Limb (tissue), 2 donors: ENCODE measurements at regions not wholly inside any gene's neighbourhood (a gene's known extent, or its start where the extent isn't known, plus 50 kb on each side); places are given as distances from the start of the nearest gene placed in this dataset.
A peak's percentile ranks its signal among the peaks of the same experiment; 100 is the strongest.
"Not testable (repeated sequence)": the region's sequence is repeated elsewhere in the genome, so short reads cannot be mapped to it uniquely, and the experiment has no call there.

ENCODE experiments used
- DNase-seq, 2 donors: peaks; one replicate each; pipeline ENCODE4 v3.0.0-alpha.2; 2016; ENCODE audit errors: extremely low spot score in 2 of 2

DNA sequence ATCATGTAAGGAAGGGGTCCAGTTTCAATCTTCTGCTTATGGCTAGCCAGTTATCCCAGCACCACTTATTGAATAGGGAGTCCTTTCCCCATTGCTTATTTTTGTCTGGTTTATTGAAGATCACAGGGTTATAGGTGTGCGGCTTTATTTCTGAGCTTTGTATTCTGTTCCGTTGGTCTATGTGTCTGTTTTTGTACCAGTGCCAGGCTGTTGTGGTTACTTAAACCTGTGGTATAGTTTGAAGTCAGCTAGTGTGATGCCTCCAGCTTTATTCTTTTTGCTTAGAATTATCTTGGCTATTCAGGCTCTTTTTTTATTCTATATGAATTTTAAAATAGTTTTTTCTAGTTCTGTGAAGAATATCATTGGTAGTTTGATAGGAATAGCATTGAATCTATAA is 234.6 kb upstream of the CASK start:
- not testable (repeated sequence) for DNase-seq

DNA sequence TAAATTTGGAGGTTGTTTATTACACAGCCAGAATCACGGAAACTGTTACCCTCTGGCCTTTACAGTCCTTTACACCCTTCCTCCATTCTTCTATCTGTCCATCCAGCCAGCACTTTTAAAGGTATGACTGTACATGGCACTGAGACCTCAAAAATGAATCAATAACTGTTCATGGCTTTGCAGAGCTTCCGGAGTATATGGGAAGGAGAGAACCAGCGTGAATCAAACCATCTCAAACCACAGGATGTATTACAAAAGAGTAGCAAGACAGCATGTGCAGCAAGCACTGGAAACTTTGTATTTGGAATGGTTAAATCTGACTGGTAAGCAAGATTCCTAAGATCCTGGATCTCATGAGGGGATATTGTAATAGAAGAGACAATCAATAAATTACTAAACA is 228.5 kb upstream of the CASK start:
- no peak for DNase-seq

DNA sequence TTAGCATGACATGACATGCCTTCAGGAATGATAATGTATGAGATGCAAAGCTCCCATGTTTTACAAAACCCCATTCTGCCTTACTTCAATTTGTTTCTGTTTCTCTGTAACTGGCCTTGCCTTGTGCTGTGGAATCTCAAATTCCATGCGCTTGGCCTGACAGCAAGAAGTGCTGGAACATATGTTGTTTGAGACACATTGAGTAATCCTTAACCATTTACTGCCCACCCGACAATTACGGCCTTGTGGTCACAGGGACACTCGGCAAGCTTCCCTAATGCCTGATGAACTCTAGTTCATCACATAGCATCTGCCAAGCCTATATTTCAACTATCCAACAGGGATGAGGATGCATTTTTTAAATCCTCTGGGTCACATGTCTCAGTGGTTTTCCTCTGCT is 226.4 kb upstream of the CASK start:
- peak in 1 of 2 donors; percentile 42 for DNase-seq

DNA sequence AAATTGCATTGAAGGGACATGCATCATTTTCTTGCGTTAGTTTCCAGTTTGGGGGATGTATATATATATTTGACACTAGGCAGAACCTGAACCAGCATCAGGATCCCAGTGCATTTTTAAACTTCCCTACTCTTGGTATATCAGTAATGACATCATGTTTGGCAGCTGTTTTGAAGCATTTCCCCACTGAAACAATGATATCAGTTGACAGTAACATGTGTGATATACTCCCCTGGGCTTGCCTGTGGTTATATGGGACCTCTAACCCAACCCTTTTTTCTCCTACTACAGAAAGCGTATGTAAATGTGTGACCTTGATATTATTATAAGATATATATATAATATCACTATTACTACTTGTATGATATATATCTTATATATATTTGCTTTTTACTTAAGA is 225.9 kb upstream of the CASK start:
- DNase-seq, result no peak

DNA sequence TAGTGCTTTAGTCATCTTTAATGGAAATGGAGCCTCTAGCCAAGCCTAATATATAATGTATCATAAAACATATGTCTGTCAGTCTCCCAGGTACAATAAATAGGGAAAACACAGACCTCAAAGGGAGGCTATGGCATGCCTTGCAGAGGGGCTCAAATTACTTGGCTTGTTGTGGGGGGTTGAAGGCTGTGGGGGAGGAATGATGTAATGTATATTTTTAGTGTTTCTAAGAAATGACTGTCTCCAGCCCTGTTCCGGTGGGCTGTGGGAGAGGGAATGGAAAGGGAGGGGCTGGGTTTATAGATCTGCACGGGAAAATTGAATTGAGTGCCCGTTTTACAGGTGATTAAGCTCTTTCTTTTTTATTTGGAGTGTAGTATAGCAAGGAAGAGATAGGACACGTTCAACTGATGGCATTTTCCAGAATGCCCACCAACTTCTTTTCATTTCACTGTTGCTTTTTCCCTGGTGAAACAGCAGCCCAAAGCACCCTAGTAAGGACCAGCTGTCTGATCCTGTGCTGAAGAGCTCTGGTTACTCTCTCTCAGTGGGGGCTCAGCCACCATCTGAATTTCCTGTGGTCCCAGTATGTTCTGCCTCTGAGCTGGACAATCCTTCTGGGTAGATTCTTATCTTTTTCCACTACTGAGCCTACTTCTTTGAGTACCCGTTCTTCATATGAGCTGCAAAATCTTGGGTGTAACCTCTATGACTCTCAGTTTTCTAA is 220.7 kb upstream of the CASK start:
- peak; percentile 48 to 50 for DNase-seq

DNA sequence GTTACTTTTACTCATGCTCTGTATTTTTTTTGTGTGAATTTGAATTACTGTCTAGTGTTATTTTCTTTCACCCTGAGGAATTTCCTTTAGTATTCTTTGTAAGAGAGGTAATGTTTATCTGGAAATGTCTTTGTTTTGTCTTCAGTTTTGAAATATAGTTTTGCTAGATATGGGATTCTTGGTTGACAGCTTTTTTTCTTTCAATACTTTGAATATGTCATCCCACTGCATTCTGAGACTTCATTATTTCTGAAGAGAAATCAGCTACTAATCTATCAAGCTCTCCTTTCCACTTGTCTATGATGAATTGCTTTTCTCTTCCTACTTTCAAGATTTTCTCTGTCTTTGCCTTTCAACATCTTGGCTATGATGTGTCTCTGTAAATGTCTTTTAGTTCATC is 217.0 kb upstream of the CASK start:
- no peak for DNase-seq

DNA sequence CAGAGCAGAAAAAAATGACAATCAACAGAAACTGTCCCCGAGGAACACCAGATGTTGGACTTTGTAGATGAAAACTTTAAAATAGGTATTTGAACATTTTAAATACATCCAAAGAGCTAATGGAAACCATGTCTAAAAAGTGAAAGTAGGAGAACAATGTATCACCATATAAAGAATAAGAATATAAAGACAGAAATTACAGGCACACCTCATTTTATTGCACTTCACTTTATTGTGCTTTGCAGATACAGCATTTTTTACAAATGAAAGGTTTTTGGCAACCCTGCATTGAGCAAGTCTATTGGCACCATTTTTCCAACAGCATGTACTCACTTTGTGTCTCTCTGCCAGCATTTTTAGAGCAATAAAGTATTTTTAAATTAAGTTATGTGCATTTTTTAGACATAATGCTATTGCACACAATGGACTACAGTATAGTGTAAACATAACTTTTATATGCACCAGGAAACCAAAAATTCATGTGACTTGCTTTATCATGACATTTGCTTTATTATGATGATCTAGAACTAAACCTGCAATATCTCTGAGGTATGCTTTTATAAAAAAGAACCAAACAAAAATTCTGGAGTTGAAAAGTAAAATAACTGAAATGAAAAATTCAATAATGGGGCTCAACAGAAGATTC is 212.4 kb upstream of the CASK start:
- DNase-seq, result no peak

DNA sequence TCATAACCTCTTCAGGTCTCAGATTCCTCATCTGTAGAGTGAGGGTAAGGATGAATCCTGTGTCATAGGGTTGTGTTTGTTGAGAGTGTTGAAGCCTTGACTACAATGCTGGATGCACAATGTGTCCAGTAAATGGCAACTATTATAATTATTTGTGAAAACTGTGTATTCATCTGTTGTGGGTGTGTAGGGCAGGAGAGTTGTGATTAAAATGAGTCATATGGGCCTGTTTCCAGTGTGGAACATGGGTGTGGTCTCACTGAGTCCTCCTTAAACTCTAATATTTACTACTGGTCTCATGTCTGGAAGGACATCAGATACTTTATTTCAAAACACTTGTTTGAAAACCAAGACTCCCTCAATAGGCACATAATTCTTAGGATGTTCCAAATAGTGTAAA is 208.5 kb upstream of the CASK start:
- DNase-seq, result no peak

DNA sequence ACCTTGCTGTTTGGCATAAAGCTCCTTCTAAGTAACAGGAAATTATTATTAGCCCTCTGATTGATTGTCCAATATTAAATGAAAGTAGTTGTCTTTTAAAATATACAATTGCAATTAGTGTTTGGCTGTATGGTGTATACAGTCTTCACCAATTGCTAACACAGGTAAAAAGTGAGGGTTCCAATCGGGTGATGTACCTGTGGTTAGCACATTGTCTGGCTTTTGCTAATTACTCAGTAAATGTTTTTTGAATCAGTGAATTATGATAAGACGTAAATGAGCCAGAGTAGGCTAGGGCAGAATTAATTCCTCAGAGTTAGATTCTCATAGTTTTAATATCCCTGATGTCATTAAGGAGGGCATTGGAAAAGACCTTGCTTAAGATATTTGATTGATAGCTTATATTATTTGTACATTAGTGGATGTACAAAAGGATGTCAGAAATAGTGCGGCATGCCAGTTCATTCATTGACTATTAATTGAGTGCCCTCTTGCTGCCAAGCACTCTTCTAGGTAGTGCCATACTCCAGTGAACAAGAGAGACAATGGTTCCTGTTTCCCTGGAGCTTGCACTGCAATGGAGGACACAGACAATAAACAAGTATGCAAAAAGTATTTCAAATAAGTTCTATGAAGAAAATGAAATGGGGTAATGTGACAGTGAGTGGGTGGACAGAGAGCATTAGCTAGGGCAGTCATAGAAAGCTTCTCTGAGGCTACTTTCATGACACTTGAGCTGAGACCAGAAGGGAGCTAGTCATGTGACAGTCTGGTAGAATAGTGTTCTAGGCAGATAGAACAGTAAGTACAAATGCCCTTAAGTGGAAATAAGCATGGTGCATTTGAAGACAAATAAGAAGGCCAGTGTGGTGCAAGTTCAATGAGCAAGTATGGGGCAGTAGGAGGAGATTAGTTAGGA is 205.9 kb upstream of the CASK start:
- no peak for DNase-seq

DNA sequence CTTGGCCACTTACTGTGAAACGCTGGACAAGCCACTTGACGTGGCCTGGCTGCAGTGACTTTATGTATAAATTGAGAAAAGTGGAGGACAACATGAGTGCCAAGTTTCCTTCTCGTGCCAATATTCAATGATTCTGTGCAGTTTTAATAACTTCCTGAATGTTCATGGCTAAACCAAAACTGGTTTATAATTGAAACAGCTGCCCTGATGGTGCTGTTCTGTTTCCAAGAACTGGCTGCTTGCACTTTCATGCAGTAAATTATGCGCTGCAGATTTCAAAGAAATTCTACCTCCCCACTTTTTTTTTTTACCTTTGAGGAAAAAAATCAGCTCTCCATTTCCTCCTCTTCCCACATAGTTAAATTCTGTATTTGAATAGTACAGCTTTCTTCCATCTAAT is 205.2 kb upstream of the CASK start:
- DNase-seq, result no peak

DNA sequence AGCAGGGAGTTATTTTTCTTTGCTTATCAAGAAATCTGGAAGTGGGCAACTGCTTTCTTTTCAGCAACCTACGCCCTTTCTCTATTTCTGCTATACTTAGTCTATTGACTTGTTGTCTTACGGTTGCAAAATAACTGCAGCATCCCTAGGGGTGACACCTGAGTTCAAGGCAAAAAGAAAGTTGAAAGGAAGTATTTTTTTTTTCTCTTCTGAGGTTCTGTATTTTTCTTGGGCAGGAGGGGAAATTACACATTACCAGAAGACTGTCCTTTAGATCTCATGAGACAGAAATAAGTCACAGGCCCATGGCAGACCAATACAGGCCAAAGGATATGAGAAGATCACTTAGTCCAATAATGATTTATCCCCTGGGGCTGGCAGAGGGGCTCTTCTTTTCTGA is 204.7 kb upstream of the CASK start:
- no peak for DNase-seq

DNA sequence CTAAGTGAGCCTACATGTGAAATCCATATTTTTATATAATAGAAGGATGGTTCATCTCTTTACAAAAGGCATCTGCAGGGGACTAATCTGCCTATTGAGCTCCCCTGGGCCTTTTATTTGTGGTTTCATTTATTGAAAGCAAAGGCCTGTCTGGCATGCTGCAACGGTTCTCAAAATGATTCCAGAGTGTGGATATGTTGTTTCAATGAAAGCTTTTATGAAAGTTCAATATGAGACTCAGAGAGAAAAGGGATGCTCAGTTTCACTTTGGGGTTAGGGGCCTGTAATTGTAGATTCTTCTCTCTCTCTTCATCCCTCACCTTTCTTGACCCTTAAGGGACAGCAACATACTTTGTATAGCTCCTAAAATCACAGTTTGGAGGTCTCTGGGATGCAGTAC is 204.2 kb upstream of the CASK start:
- no peak for DNase-seq

DNA sequence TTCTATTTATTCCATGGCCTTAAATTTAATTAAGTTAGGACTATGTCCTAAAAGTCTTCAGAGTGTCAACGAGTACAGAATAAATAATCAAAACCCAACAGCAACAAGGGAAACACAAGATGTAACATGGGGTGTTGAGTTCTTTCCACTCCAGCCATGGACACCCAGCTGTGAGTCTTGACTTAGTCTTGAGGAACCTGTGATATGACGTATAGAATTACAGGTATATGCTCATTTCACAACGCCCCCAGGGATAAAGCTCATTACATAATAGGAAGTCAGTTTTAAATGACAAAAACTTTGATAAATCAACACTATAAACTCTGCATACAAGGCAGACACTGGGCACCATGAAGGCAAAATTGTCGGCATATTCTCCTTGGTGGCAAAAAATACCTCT is 200.0 kb upstream of the CASK start:
- no peak for DNase-seq

DNA sequence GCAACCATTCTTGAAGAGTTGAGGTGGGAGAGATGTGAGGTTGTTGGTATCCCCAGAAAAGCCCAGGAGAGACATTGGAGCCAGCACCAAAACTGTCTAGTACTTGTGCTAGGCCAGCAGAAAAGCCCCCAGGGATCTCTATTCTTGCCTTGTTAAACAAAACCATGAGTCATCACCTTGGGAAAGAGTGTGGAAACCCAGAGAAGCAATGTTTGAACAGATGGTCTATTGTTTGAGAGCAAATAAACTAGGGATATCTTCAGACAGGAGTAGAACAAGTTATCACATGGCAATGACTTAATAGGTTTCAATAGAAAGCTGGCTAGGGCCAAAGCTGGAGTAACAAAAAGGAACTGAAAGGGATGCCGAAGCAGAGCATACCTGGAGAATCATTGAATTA is 195.7 kb upstream of the CASK start:
- no peak for DNase-seq

DNA sequence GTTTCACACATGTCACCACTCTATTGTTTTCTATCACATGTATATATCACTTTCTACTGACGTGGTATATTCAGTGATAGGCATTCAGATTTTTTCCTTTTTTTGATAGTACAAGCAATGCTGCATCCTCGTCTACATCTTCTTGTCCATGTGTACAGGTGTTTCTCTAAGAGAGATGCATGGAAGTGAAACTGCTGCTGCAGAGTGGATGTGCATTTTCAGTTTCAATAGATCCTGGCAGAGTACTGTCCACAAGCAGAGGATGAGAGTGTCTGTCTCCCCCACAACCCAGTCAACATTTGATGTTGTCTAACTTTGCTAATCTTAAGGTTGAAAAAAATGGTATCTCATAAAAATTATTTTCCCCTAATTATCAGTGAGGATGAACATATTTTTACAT is 194.0 kb upstream of the CASK start:
- DNase-seq, result no peak

DNA sequence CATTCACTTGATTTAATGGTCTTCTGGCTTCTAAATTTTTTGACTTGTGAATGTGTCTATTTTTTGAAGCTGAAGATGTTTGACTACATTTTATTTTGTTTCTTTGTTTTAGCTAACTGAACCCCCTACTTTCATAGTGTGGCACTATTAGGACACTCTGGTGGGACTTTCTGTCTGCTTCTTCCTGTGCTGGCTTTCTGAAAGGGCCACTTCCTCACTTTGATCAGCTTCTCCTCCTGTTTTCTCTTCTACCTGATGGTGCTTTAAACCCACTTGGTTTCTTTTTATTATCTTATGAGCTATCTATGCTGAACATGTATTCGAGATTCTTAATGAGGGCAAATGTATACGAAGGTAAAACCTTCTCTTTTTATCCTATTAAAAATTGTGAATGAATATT is 186.1 kb upstream of the CASK start:
- no peak for DNase-seq

DNA sequence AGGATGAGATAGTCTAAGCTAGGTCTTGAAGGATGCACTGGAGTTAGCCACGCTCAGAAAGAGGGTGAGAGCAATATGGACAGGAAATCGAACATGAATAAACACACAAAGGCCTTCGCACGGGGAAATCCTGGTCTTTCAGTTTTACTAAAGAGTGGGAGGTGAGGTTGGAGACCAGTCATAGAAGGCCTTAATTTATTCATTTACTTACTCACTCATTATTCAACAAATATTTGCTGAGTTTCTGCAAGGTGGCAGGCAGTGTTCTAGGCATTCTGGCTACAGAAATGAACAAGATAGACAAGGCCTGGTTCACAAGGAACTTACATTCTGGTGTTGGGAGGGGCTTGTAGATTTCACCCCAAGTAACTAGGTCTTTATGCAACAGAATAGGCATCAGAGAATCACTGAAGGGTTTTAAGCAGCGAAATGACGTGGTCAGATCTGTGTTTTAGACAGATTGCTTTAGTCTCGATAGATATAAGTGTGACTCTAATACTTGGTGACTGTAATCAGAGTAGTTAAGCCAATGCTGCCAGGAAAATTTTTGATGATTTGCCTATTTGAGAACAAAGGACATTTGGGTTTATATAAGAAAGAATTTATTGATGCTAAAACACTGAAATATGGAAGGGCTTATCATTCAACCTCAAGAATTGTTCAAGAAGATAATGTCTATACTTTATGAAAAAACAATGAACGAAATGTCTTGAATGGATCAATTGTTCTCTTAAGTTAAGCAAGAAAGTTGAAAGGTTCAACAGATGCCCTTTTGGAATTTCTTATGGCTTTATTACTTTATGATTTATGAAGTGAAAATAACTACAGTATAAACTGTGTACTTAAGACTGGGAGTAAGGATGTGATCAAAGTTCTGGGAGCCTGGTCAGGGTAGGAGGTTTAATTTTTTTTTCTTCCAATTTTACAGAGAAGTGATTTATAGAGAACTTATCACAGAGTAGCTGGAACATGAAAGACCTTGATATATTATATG is 184.4 kb upstream of the CASK start:
- no peak for DNase-seq

DNA sequence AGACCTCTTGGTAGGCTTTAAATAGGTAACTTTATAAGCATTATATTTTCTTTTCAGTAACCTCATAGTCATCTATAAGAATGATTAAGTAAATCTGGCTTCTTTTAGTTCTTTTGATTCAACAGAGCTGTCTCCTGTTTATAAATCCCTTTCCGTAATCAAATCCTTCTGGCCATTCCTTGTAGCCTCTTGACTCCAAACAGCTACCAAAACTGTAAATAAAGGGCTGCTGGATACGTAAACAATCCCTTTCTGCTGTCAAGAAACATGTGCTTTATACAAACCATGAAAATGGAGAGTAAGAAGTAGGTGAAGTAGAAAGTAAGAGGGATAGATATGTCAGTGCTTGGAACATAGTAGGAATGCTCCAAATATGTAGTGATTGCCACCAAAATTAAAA is 183.2 kb upstream of the CASK start:
- no peak for DNase-seq

DNA sequence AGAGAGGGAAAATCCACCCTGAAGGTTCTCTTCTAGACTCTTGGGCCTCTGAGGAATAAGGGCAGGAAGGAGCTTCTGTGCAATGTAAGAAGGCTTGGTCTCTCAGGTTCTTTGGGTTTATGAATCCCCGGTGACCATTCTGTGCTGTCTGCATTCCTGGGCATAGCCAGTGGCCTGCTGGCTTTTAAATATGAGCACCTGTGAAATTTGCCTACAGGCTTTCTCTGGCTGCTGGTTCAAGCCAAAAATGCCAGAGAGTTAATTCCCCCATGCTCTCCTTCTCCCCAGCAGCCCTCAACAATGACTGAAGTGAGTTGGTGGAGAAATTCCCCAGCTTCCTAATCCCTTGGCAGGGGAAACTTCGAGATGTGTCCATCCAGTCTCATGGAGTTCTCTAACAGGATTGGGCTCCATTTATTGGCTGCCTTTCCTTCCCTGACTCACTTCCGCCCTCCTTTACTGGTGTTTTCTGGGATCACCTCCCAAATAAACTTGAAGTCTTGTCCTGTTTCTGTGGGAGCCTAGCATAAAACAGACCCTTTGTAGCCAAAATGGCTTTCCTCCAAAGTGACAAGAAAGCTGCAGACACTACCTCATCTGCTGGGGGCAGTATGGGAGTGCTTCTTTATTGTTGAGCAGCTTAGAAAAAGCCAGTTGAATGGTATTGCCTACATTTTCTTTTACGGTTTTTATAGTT is 179.4 kb upstream of the CASK start:
- DNase-seq, result no peak

DNA sequence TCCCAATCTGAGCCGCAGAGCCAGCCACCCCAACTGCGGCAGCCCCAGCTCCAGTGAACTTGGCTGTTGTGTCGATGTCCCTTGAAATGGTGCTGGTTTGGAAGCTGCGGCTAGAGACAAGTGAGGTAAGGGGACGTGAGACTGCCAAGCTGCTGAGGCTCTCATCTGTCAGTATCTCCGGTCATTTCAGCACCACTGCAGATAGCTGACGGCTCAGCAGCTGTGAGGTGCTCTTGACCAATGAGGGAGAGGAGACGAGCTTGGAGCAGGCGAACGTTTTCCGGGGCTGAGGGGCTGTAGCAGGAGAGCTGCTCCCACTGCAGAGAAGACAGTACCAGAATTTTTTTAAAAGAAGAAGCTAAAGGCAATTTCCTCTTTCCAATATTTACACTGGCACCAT is 175.5 kb upstream of the CASK start:
- no peak for DNase-seq

DNA sequence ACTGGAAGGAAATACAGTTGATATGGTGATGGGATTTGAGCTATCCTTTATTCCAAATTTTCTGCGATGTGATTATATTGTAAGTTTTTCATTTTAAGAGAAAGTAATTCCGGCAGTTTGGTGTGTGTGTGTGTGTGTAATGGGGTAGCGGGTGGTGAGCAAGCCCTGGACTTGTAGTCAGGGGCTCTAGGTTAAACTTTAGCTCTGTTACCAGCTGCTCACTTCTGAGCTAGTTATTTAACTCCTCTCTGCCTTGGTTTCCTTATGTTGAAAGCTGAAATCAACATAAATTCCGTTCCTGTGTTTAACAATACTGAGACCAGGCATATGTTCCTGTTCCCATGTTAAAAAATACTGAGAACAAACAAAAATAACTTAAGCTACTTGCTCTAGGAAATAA is 174.1 kb upstream of the CASK start:
- DNase-seq, result no peak
